PC-3 (cell line): ENCODE measurements at regions not wholly inside any gene's neighbourhood (a gene's known extent, or its start where the extent isn't known, plus 50 kb on each side); places are given as distances from the start of the nearest gene placed in this dataset.

Source experiments
- CTCF ChIP-seq: fragments of 300-600 bp; sonication (generic); conservative IDR thresholded peaks from 2 replicates; pipeline ENCODE4 v1.5.1; 2017; ENCODE audit warnings: antibody characterized with exemption, low read depth, mild to moderate bottlenecking, low read length
- EZH2 ChIP-seq: fragments of 300-600 bp; sonication (generic); IDR thresholded peaks from one replicate; pipeline ENCODE4 v1.6.1; 2017; ENCODE audit warnings: antibody characterized with exemption, mild to moderate bottlenecking, low read length; ENCODE audit not compliant: unreplicated experiment

DNA sequence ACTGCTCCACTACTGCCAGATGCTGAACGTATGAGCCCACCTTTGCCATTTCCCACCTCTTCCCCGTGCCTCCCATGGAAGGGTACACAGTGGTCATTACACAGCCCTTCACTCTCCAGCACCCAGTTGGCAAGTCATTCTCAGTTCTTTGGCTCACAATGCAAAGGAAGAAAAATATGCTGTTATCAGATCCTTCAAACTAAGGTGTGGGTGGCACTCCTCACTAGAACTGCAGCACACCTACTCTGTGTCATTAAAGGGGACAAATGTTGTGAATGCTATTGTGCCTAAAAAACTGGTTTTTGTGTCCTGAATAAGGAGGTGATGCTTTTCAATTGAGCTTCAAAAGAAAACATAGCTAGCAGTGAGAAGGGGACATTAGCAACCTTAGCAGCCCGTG, 183.1 kb upstream of the SNX2 start:
- TF ChIP-seq EZH2 (no peak), CTCF (no peak)
